ENCODE measurements at regions not wholly inside any gene's neighbourhood (a gene's known extent, or its start where the extent isn't known, plus 50 kb on each side); places are given as distances from the start of the nearest gene placed in this dataset.

- no peak for DNase-seq (ENCODE audit: low read depth)
- TF ChIP-seq, protein P1, sequence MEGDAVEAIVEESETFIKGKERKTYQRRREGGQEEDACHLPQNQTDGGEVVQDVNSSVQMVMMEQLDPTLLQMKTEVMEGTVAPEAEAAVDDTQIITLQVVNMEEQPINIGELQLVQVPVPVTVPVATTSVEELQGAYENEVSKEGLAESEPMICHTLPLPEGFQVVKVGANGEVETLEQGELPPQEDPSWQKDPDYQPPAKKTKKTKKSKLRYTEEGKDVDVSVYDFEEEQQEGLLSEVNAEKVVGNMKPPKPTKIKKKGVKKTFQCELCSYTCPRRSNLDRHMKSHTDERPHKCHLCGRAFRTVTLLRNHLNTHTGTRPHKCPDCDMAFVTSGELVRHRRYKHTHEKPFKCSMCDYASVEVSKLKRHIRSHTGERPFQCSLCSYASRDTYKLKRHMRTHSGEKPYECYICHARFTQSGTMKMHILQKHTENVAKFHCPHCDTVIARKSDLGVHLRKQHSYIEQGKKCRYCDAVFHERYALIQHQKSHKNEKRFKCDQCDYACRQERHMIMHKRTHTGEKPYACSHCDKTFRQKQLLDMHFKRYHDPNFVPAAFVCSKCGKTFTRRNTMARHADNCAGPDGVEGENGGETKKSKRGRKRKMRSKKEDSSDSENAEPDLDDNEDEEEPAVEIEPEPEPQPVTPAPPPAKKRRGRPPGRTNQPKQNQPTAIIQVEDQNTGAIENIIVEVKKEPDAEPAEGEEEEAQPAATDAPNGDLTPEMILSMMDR (IDR thresholded peaks at IDR 0.05; ENCODE audit: control insufficient read depth, extremely low read depth, insufficient read depth): no peak
- no peak overlapping the region for H3K4me3 ChIP-seq (ENCODE audit: low read depth, low read length)
Measured at GRCh38 chr16:47947723-47948122, 208.1 kb downstream of the ABCC12 start.

DNA sequence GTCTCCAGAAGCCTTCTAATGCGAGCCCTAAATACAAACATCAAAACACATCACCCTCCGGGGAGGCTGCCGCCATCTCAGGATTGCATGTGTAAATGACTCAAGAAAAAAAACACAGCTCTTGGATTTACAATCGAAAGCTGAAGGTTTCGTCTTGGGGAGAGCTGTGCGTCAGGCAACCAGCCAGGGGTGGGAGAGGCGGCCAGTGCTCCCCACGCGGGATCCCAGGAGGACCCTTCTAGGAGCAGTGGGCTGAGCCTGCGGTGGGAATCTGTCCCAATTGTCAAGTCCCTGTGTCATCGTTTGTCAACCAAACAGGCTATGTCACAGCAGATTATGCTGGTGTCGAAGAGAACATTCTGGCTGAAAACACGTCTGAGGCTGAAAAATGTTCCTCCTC, 209.7 kb downstream of the ABCC12 start:
- H3K4me3 ChIP-seq (ENCODE audit: low read depth, low read length): no peak overlapping the region
- TF ChIP-seq, protein P1 (IDR thresholded peaks at IDR 0.05; ENCODE audit: control insufficient read depth, extremely low read depth, insufficient read depth): no peak
- no peak for DNase-seq (ENCODE audit: low read depth)

DNA sequence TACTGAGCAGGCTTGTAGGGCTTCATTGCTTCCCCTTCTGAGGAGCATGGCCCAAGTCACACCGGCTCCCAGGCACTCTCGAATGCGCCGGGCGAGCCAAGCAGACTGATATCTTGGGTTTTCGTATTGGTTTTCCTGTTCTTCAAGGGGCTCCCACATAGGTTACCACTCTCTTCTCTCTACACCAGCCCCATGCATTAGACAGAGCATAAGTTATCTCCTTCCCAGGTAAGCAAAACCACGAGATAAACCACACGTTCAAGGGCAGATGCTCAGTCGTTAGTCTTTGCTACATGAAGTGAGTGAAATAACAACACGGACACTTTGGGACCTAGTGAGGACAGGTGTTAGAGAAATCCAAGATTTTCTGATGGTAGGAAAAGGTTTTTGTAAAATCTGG, 211.2 kb downstream of the ABCC12 start:
- no peak overlapping the region for H3K4me3 ChIP-seq (ENCODE audit: low read depth, low read length)
- TF ChIP-seq, protein P1 (IDR thresholded peaks at IDR 0.05; ENCODE audit: control insufficient read depth, extremely low read depth, insufficient read depth): no peak

GRCh38 chr16:47943235-47943634, 212.6 kb downstream of the ABCC12 start:
- DNase-seq (ENCODE audit: low read depth): no peak
- TF ChIP-seq, protein P1 (IDR thresholded peaks at IDR 0.05; ENCODE audit: control insufficient read depth, extremely low read depth, insufficient read depth): no peak
- no peak overlapping the region for H3K4me3 ChIP-seq (ENCODE audit: low read depth, low read length)

More for the DNA sequence above, 211.2 kb downstream of the ABCC12 start:
- no peak for DNase-seq (ENCODE audit: low read depth)

DNA sequence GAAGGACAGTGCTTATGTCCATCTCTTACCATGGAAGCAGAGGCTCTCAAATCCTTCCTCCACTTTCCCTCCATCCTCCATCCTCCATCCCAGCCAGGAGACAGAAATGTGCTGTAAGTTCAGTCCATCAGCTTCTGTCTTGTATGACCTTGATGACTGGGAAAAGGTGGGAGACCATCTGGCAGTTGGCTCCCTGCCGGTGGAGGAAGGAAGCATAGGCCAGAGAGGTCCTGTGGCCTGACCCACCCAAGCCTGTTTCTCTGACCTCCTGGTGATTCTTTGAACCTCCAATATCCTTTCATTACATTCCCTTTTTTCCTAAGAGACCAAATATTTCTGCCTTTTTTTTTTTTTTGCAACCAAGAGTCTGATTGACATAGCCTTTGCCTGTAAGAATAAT, 215.3 kb downstream of the ABCC12 start:
- no peak for DNase-seq (ENCODE audit: low read depth)
- TF ChIP-seq, protein P1 (IDR thresholded peaks at IDR 0.05; ENCODE audit: control insufficient read depth, extremely low read depth, insufficient read depth): no peak
- no peak overlapping the region for H3K4me3 ChIP-seq (ENCODE audit: low read depth, low read length)

GRCh38 chr16:47939680-47940079, 216.1 kb downstream of the ABCC12 start:
- TF ChIP-seq, protein P1 (IDR thresholded peaks at IDR 0.05; ENCODE audit: control insufficient read depth, extremely low read depth, insufficient read depth): no peak
- DNase-seq (ENCODE audit: low read depth): no peak
- H3K4me3 ChIP-seq (ENCODE audit: low read depth, low read length): no peak overlapping the region

GRCh38 chr16:47938272-47938671, 217.5 kb downstream of the ABCC12 start:
- TF ChIP-seq, protein P1 (IDR thresholded peaks at IDR 0.05; ENCODE audit: control insufficient read depth, extremely low read depth, insufficient read depth): no peak
- no peak for DNase-seq (ENCODE audit: low read depth)
- no peak overlapping the region for H3K4me3 ChIP-seq (ENCODE audit: low read depth, low read length)

Data from LNCaP clone FGC (cell line).